Activated naive CD4-positive, alpha-beta T cell treated with anti-CD3 and anti-CD28 coated beads, Interleukin-2, amount 50 U/mL, for 72 hours (primary cell): ENCODE measurements at regions not wholly inside any gene's neighbourhood (a gene's known extent, or its start where the extent isn't known, plus 50 kb on each side); places are given as distances from the start of the nearest gene placed in this dataset.

Experiments used
- ATAC-seq, 2 donors: fragments of 150-1000 bp; cut with Tn5 transposase; 2 replicates each; pipeline ENCODE4 v1.10.0; 2021; ENCODE audit warnings: mild to moderate bottlenecking in 2 of 2, moderate library complexity in 2 of 2
- DNase-seq, 2 donors: peaks; one replicate each; pipeline ENCODE4 v3.0.0; 2021 to 2022; ENCODE audit warnings: low spot score in 2 of 2
- H3K27ac Mint-ChIP-seq, 2 donors: one replicate each; pipeline ENCODE4 v1.8.0; 2022; ENCODE audit warnings: mild to moderate bottlenecking in 2 of 2, mixed read lengths in 2 of 2
- H3K36me3 Mint-ChIP-seq, 2 donors: one replicate each; pipeline ENCODE4 v1.8.0; 2022; ENCODE audit warnings: mixed read lengths in 2 of 2
- H3K9me3 Mint-ChIP-seq, 2 donors: one replicate each; pipeline ENCODE4 v1.8.0; 2022; ENCODE audit warnings: mixed read lengths in 2 of 2

DNA sequence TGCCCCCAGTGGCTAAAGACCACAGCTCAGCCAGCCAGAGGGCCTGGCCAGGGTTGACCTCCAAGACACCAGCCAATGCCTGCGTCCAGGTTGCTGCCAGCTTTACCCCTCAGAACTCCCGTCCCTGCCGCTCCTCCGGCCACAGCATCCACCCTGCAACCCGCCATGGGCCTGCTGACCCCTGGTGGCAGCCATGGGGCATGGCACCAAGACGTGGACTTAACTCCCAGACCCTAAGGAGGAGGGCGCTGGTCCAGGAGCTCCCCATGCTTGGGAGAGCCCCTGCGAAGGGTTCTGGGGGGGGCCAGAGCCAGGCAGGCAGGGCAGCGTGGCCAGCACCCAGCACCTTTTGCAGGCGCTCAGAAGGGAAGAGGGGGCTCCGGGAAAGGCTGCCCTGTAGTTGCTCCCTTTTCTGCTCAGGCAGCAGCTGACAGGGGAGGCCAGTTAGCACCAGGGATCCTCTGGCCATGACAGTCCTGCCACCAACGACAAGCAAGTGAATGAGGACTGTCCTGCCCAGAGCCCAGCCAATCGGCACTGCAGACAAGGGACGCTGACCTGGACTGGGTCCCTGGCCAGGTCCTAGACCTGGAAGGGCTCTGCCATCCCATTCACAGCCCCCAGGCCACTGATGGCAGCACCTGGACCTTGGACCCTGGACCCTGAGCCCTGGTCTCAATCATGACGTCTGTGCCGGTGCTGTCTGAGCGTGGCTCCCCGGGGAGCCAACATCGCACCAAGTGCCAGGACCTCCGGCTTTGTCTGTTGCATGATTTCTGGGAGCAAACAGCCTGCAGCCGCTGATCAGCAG lies 246.2 kb downstream of the NPHP4 start:
- Mint-ChIP-seq H3K27ac (no peak overlapping the region), H3K36me3 (no peaks in the 10 kb centered on the region), H3K9me3 (no peaks in the 10 kb centered on the region)
- peak; percentile 54 to 60 for DNase-seq
- ATAC-seq, result peak; percentile 65 to 77

DNA sequence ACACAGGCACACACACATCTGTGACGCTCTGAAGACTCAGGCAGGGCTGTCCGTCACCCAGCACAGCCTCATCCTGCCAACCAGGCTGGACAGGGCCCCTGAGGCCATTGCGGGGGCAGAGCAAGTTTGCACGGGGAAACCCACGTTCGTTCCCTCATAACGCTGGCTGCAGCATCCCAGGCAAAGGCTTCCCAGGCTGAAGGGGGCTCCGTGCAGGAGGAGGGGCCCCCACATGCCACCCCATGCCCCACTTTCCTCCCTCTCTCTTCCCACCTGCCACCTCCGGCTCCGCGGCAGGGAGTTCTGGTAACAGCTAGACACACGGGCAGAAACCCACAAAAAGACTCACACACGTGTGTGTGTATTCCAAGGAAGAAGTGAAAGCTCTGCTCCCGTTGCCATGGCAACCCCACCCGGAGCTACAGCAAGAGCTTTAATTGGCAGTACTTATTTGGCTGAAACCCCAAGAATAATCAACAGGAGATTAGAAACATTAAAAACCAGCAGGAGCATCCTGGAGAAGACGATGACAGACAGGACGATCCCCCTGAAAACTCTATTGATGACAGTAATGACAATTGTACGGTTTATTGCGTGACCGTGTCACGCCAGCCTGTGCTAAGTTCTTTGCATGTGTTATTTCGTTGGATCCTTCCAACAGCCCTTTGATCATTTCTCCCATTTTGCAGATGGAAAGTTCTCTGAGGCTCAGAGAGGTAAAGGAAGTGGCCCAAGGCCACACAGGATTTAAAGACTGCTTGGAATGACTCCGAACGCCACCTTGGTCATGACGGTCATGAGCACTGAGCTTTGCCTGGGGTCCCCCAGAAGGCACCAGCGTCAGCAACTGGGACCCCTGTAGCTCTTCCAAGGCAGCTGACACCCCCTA lies 247.1 kb downstream of the NPHP4 start:
- no peaks in the 10 kb centered on the region for H3K9me3 Mint-ChIP-seq
- H3K27ac Mint-ChIP-seq, result no peak overlapping the region
- peak in 1 of 2 donors; percentile 18 for DNase-seq
- H3K36me3 Mint-ChIP-seq, result no peaks in the 10 kb centered on the region
- ATAC-seq, result no peak

DNA sequence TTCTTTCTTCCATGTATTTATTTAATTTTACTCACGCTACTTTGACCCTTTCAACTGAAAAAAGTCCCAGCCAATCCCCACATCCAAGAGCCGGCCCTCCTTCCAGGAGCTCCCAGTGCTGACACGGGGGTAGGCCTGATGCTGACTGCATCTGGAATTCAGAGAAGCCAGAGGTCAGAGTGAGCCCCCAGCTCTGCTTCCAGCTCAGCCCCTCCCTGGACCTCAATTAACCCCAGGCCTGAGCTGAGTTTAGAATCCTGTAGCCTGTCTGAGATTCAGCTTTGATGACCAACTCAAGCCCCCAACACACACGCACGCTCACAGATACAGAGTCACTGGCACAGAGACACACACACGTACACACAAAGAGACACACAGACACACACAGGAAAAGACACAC lies 247.9 kb downstream of the NPHP4 start:
- no peak for ATAC-seq
- H3K27ac Mint-ChIP-seq, result no peak overlapping the region

DNA sequence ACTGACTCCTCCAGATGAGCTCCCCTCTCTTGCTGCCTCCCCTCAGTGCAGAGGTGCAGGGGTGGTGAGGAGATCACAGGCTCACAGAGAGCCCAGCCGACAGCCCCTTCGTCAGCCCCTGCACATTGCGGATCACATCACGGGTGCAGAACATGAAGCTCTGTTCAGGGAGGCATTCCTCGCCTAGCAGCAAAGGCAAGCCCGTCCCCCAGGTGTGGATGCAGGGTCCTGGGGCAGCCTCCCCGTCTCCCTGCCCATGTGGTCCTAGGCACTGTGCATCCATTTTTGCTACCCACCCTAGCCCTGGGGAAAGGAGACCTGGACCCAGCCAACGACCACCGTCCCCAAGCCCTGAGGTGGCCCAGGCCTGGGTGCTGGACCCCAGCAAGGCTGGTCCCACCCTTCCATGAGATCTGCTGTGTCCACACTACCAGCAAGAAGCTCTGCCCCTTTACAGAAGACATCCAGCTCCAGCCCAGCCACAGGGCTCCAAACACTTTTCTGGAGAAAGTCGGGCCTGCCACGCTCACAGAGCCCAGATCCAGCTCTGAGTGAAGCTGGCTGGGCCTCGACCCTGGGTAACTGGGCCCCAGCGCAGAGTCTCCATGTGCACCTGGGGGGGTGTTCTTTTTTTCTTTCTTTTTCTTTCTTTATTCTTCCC lies 248.7 kb downstream of the NPHP4 start:
- H3K27ac Mint-ChIP-seq, result no peak overlapping the region
- no peaks in the 10 kb centered on the region for H3K36me3 Mint-ChIP-seq
- peak in 1 of 2 donors; percentile 49 for DNase-seq
- no peak for ATAC-seq
- no peaks in the 10 kb centered on the region for H3K9me3 Mint-ChIP-seq

More for the DNA sequence above, 247.9 kb downstream of the NPHP4 start:
- Mint-ChIP-seq H3K9me3 (no peaks in the 10 kb centered on the region), H3K36me3 (no peaks in the 10 kb centered on the region)
- DNase-seq, result peak in 1 of 2 donors; percentile 25

DNA sequence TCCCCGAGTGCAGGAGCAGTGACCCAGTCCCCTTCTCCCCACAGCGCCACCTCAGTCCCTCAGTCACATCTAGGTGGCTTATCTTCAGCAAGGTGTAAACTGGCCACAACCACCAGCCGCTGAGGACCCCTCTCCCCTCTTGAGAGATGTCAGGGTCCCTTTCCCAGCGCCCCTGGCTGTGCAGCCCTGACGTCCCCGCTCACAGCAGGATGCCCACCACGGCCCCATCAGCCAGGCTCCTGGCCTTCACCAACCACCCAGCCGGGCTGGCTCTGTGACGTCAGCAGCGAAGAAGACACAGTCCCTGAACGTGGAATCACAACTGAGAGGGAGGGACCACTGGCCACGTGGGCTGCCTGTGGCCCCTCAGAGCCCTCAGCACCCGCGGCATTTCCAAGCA lies 249.4 kb downstream of the NPHP4 start:
- Mint-ChIP-seq H3K27ac (no peak overlapping the region), H3K36me3 (no peaks in the 10 kb centered on the region), H3K9me3 (no peaks in the 10 kb centered on the region)
- no peak for ATAC-seq
- peak in 1 of 2 donors; percentile 33 for DNase-seq

DNA sequence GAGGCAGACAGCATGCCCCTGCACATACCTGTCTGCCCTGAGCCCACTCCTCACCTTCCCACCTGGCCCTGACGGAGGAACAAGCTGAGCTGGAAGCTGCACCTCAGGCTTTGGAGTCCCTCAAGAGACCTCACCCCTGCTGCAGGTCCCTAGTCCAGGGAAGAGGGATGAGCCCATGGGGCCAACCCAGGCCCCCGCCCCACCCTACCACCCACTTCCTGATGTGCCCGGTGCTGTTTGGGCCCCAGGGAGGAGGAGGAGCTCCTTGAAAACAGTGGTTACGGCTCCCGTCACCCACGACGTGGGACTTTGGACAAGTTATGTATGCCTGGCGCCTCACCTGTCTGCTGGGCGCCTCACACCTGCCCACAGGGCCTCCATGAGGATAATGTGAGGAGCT lies 250.2 kb downstream of the NPHP4 start:
- ATAC-seq, result no peak
- Mint-ChIP-seq H3K36me3 (no peaks in the 10 kb centered on the region), H3K27ac (no peak overlapping the region), H3K9me3 (no peaks in the 10 kb centered on the region)
- DNase-seq, result peak in 1 of 2 donors; percentile 30

DNA sequence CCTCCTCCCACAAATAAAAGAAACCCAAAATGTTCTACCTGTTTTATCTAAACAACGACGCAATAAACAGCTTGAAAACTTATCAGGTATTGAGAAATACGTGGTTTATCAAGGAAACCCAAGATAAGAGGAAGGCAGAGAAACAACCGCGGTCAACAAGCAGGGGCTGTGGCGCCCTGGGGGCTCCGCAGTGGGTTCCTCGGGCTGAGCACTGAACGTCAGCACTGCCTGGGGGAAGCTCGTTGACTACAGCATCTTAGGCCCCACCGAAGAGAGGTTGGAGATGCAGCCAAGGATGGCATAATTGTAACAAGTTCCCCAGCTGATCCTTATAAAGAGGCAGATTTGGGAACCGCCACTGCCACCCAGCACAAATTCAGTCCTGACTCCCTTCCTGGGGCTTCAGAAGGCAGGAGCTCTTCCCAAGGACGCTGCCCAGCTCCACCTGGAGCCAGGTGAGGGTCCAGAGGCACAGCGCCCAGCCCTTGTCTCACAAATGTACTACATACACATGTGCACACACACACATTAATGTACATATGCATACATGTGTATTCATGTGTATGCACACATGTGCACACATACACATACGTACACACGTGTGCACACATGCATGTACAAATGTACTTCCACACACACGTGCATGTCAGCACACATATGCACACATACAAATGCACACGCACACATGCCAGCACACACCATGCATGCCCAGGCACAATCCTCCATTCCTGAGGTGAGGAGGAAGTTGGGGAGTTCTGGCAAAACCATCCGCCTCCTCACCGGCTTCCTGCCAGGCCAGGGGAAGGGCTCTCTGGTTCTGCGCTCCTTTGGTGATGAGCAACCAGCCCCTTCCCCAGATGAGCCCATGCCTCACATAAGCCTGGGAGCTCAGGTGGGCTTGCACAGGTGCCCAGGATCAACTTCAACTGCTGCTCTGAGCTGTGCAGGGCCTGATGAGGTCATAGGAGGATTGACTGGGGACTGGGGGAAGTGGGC lies 251.1 kb downstream of the NPHP4 start:
- Mint-ChIP-seq H3K36me3 (no peaks in the 10 kb centered on the region), H3K9me3 (peaks cover 3 to 4% of the 10 kb centered on the region in 2 donors), H3K27ac (no peak overlapping the region)
- DNase-seq (peak in 1 of 2 donors; percentile 26), ATAC-seq (no peak)

DNA sequence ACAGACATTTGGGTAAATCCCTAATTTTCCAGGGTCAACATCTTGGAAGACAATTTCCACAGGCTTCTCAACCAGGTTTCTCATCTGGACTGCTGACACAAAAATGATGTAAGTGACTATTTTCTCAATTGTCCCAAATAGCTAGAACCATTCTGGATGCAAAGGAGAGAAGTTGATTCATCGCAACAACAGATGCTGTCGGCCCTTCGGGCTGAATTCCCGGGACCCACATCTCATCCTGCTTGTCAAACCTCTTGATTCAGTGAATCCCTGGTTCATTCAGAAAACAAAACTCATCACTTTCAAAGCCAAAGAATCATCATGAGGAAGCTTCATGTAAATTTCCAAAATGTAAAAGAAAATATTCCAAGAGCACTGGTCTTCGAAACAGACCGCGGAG lies 251.8 kb downstream of the NPHP4 start:
- H3K9me3 Mint-ChIP-seq, result peaks cover 3 to 4% of the 10 kb centered on the region in 2 donors
- H3K27ac Mint-ChIP-seq, result no peak overlapping the region
- DNase-seq (no peak), ATAC-seq (no peak)
- H3K36me3 Mint-ChIP-seq, result no peaks in the 10 kb centered on the region

DNA sequence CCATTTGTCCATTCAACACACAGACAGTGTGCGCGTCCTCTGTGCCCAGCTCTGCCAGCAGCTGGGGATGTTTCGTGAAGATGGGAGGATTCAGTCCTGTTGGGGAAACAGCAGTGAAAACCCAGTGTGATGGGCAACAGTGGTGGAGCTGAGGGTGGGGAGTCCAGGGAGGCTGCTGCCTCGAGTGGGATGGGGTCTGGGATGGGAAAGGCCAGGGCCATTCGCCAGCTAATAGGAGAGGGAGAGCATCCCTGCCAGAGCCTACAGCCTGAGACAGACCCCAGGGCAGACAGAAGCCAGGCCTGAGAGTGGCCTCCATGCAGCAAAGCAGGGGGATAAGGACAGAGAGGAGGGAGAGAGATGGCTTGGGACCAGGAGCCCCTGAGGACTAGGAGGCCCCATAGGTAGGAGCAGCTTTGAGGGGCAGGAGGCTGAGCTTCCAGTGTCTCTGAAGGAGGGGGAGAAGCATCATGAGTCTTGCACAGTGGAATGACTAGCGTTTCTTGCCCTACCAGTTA lies 252.6 kb downstream of the NPHP4 start:
- peak in 1 of 2 donors; percentile 7 for DNase-seq
- ATAC-seq, result no peak
- Mint-ChIP-seq H3K27ac (no peak overlapping the region), H3K36me3 (no peaks in the 10 kb centered on the region), H3K9me3 (peaks cover 3 to 4% of the 10 kb centered on the region in 2 donors)

DNA sequence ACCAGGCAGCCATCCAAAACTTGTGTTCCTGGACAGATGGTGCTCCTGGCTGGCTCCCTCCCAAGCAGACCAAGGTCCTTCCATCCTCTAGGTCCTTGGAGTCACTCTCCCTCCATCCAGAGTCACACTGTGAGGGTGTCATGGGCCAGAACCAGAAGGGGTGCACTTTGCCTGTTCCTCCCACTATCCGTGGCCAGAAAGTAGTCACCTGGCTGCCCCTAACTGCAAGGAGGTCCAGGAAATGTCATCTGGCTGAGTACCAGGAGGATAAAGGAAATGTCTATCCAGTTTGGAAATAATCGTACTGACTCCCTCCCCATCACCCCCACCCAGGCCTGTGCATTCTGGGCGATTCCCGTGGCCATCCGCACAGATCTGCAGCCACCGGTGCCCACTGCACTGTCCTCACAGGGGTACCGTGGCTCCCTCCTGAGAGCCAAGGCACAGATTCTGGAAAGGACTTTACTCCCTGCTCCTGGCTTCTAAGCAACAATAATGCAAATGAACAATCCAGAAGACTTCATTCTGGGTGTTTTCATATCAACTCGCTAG lies 253.2 kb downstream of the NPHP4 start:
- DNase-seq (peak in 1 of 2 donors; percentile 21), ATAC-seq (no peak)
- H3K36me3 Mint-ChIP-seq, result no peaks in the 10 kb centered on the region
- peaks cover 3 to 4% of the 10 kb centered on the region in 2 donors for H3K9me3 Mint-ChIP-seq
- no peak overlapping the region for H3K27ac Mint-ChIP-seq

DNA sequence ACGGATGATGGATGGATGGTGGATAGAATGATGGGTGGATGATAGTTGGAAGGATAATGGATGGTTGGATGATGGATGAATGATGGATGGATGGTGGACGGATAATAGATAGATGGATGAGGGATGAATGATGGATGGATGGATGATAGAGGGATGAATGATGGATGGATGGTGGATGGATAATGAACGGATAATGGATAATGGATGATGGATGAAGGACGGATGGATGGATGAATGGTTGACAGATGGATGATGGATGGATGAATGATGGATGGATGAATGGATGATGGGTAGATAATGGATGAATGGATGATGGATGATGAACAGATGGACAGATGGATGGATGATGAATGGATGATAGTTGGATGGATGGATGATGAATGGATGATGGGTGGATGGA lies 255.1 kb downstream of the NPHP4 start:
- Mint-ChIP-seq H3K27ac (no peak overlapping the region), H3K9me3 (peaks cover 3 to 4% of the 10 kb centered on the region in 2 donors), H3K36me3 (no peaks in the 10 kb centered on the region)
- ATAC-seq (no peak), DNase-seq (no peak)

DNA sequence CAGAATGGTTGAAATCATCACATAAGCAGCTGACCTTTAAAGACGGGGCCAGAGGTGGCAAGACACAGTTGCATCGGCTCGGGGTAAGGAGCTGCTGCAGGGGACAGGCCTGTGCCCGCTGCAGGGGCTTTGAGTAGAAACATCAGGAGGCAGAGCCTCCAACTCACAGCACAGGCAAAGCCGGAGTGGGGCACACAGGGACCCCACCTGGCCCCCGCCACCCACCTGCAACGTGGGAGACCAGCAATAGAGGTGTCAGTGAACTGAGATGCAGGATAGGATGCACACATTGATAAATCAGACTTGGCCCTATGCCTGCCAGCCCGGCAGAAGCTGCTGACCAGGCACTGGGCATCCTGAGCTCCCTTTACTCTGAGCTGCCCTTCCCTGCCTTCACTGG lies 257.2 kb downstream of the NPHP4 start:
- ATAC-seq (no peak), DNase-seq (no peak)
- peaks cover 3 to 4% of the 10 kb centered on the region in 2 donors for H3K9me3 Mint-ChIP-seq
- H3K36me3 Mint-ChIP-seq, result no peaks in the 10 kb centered on the region
- H3K27ac Mint-ChIP-seq, result no peak overlapping the region

DNA sequence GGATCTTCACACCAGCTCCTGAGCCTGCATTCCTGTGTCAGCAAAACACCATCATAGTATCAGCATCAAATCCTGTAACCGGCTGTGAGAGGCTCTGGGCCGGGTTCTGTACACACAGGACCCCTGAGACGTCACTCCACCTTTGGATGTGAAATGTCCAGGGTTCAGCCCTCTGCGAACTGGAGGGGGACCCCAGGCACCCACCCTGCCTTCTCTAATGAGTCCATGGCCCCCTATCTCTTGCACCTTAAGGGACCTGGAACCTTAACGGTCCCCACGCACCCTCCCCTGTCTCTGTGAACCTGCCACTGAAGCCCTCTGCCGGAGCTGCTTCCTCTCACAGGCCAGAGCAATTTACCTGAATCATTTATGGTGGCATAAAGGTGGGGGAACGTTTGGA lies 257.8 kb downstream of the NPHP4 start:
- no peak for DNase-seq
- Mint-ChIP-seq H3K27ac (no peak overlapping the region), H3K36me3 (no peaks in the 10 kb centered on the region), H3K9me3 (peaks cover 3 to 4% of the 10 kb centered on the region in 2 donors)
- no peak for ATAC-seq

DNA sequence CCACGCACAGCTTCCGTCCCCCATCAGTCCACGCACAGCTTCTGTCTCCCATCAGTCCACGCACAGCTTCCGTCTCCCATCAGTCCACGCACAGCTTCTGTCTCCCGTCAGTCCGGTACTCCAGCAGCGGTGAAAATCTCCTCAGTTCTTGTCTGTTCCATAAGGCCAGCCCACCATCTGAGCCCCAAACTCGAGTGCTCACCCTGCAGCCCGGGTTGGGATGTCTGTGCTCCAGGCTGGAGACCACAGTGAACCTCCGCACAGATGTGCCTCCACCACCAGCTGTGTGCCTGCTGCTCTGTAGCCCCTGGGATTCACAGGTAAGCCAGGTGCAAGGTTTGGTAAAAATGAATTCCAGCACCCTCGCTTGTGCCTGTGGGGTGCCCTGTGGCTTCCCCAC lies 258.6 kb downstream of the NPHP4 start:
- Mint-ChIP-seq H3K36me3 (no peaks in the 10 kb centered on the region), H3K27ac (no peak overlapping the region), H3K9me3 (peaks cover 3 to 4% of the 10 kb centered on the region in 2 donors)
- ATAC-seq (no peak), DNase-seq (no peak)

DNA sequence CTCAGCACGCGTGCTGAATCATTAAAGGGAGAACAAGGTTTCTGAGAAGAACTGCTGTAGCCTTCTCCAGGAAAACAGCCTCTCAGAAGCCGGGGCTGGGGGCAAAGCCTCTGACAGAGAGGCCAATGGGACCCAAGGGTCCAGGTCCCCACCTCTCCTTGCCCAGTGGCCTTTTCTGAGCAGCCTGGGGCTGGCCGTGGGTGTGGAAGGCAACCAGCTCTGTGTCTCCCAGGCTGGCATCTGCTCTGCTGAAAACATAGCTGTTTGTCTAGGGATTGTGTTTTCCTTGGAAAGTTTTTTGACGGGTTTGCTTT lies 261.2 kb downstream of the NPHP4 start:
- H3K9me3 Mint-ChIP-seq, result no peaks in the 10 kb centered on the region
- DNase-seq (no peak), ATAC-seq (no peak)
- no peak overlapping the region for H3K27ac Mint-ChIP-seq
- no peaks in the 10 kb centered on the region for H3K36me3 Mint-ChIP-seq
